HG03520 (cell line): ENCODE measurements at regions not wholly inside any gene's neighbourhood (a gene's known extent, or its start where the extent isn't known, plus 50 kb on each side); places are given as distances from the start of the nearest gene placed in this dataset.

Source experiments
- ATAC-seq: cut with Tn5 transposase; IDR thresholded peaks from one replicate; pipeline ENCODE4 v1.9.1; 2021; ENCODE audit warnings: mild to moderate bottlenecking, moderate library complexity; ENCODE audit not compliant: unreplicated experiment

DNA sequence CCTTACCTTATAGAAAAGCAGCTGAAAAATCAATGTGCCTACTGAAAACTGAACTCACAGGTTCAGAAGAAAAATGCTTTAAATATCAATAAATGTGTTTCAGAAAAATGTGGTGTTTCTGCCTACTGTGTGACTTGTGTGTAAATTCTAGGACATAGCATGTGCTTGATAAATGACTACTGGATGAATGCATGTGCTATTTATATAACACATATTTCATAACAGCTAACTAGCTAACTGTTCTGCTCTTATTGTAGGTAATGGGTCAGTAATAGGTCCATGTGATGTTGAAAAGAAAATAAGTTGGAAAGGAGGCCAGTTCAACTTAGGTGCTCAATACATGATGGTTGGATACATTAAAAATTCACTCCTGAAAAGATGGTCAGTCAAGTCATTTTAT, 993.0 kb upstream of the LCORL start:
- ATAC-seq, result no peak

- ATAC-seq, result no peak
Observed at GRCh38 chr4:19010761-19011160, 989.2 kb upstream of the LCORL start.

- no peak for ATAC-seq
Observed at GRCh38 chr4:19009881-19010280, 988.3 kb upstream of the LCORL start.

- no peak for ATAC-seq
Observed at GRCh38 chr4:19005211-19005610, 983.7 kb upstream of the LCORL start.

GRCh38 chr4:19002170-19002569, 980.6 kb upstream of the LCORL start:
- ATAC-seq, result no peak

DNA sequence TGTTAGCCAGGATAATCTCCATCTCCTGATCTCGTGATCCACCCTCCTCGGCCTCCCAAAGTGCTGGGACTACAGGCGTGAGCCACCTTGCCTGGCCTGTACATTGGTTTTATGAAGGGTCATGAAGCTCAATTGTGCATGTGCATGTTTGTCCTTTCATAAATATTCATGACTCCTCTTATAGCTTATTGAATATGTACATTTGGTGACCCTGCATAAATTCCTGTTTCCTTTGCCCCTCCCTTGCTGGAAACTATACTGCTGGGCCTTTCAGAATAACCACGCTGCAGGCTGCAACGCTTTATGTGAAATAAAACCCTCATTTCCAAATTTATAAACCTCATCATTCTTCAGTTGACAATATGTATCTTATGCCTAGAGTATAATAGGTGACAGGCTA, 978.0 kb upstream of the LCORL start:
- no peak for ATAC-seq

- ATAC-seq, result no peak
Observed at GRCh38 chr4:18981234-18981615, 959.7 kb upstream of the LCORL start.

DNA sequence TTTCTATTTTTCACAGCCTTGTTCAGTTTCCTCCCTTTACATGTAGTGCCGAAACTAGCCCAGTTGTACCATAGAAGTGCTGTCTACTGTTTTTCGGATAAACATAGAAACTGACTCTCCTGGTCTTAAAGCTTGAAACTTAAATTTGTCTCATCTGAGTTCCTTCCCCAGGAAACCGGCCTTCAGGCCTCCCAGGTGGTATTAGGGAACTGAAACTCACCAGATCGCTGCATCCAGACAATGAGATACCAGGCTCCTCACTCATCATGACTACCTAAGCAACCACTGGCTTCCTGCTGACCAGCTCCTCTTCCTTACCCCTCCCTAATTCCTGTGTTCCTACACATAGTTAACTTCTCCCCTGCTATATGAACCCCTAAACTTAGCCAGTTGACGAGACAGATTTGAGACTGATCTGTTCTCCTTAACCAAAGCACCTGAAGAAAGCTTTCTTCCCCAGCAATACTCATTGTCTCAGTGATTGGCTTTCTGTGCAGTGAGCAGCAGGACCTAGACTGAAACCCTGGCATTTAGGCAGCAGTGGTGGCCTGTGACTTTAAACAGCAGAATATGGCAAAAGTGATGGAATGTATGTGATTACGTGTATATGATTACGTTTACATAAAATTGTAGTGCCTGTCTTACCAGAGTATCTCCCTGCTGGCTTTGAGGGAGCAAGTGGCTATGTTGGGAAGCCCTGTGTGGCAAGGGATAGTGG, 959.1 kb upstream of the LCORL start:
- ATAC-seq, result peak; percentile 62

- no peak for ATAC-seq
Observed at GRCh38 chr4:18976884-18977283, 955.3 kb upstream of the LCORL start.

DNA sequence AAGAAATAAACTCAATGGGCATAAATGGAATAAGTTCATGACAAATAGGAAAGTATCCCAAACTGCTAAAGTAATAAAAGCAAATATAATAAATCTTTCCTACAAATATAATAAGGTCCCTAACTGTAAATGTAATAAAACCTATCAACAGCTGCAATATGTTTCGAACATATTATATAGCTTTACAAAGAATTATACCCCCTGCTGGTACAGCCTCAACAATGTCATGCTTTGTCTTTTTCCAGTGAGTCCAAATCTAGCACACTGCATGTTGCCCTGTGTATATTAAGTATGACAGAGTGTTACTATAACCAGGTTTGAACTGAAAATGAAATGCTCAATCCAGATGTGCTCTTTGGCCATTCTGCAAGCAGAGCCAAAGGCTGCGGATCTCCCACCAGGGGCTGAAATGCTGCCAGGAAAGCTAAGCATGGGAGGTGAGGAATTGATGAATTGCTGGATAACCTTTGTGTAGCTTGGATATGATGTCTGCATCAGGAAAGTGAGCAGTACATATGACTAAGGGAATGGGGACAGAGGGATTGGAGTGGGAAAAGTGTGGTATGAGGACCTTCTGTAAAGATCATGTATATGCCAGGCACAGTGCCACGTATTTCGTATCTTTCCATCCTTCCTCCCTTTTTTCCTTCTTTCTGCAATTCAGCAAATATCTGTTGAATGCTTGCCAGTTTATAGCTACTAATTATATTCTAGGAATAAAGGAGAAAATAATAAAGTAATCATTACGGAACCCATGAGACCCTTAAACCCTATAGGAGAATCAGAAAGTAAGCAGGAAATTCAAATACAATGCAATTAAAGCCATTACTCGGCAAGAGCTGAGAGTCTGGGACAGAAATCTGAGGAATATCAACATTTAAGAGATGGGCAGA, 954.6 kb upstream of the LCORL start:
- no peak for ATAC-seq

GRCh38 chr4:18973296-18973695, 951.7 kb upstream of the LCORL start:
- ATAC-seq, result no peak

GRCh38 chr4:18961879-18962278, 940.3 kb upstream of the LCORL start:
- ATAC-seq, result no peak

DNA sequence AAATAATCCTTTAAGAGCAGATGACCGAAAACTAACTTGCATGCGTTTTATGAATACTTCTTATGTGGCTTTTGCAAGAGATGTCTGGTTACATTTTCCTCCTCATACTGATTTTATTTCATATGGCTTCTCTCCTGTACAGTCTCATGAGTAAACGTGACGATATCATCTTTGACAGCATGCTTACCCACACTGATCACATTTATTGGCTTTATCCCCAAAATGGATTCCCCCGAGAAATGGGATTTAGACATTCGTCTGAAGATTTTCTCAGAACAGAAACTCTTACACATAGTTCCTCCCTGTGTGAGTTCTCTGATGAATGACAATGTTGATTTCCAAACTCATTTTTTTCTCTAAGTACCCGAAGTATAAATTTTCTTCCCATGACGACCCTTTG, 939.7 kb upstream of the LCORL start:
- ATAC-seq, result no peak

DNA sequence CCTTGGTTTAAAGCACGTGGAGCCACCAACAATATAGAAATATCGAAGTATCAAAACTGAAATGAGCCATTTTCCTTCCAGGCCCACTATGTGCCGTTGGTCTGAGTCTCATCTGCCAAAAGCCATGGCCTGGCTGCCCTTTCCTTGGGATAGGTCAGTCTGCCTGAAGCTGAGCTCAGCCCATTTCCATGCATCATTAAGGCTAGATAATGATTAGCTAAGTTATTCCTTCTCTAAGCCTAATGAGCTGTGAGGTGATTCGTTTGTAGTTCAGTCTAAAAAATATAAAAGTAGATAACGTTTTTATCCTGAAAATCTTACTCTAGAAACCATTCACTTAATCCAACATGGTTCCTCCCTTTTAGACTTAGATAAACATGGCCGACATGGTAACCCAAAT, 936.2 kb upstream of the LCORL start:
- no peak for ATAC-seq

GRCh38 chr4:18954538-18954937, 933.0 kb upstream of the LCORL start:
- no peak for ATAC-seq

DNA sequence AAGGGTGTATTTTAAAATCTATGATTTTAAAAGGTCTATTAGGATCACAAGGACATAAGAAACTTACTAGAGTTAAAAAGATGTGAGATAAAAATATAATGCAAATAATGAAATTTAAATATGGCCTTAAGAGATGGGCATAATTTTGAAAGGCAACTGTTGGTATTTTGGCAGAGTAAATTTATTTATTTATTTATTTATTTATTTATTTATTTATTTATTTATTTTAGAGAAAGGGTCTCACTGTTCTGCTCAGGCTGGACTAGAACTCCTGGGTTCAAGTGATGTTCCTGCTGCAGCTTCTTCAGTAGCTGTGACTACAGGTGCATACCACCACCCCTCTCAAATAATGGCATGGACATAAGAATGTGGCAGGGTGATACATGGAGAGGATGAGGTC, 932.1 kb upstream of the LCORL start:
- ATAC-seq, result no peak

DNA sequence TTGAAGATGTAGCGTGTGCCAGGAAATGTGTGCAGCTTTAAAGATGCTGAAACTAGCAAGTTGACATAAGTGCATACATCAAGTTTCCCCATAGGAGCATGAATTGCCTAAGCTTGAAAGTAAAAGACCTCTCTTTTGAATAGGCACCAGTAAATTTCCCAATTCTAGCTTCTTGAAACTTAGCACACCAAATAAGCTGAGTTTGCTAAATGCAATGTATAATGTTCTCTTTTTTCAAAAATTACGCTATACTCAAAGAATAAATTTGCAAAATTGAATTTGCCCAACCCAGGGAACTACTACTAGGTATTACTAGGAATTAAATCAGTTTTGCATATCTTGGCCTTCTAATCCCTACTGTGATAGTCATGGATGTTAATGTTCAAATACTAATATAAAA, 923.9 kb upstream of the LCORL start:
- no peak for ATAC-seq

DNA sequence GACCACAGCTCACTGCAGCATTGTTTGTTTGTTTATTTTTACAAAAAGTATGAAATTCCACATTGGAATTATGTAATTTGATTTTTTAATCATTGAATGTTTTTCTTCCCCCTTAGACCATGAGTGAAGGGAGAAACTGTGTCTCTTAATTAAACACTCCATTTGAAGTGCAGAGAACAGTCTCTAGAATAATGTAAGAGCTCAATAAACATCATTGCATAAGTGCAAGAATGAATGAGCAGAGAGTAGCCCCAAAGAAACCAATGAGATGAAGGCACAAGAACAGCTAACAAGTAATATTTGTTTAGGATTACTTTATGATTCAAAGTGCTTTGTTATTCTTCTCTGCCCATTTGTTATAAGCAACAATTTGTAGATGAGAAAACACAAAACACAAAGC, 921.3 kb upstream of the LCORL start:
- no peak for ATAC-seq

DNA sequence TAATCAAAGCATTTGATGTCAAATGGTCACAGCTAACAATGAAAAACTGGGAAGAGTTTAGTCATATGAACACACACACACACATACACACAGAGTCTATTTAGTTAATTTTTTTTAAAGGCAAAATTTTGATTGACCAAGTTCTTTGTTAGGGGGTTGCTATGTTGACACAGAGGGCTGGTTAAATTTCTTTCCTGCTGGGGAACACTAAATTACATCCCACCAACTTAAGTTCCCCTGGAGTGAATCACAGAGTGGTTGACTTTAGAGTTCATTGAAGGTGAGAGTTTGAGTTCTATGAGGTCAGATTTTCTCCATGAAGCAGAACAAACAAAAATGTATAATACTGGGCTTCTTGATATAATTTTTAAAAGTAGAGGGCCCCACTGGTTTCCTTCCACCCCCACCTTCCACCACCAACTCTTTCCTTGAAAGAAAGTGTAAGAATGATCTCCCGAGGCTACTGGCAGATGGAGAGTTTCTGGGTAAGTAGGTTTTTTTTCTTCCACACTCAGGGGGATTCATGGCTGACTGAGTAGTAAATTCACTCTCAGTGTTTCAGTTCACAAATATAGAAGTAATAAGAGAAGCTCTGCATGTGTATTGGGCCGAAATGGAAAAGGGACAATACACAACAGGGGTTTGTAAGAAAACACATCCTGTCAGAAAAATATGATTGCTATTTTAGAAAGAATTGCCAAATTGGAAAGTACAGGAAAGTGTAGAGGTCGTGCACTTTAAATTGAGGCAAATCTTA, 917.0 kb upstream of the LCORL start:
- ATAC-seq, result no peak

GRCh38 chr4:18937746-18938145, 916.2 kb upstream of the LCORL start:
- ATAC-seq, result no peak

- no peak for ATAC-seq
Observed at GRCh38 chr4:18937080-18937479, 915.5 kb upstream of the LCORL start.
